Neuronal stem cell (in vitro differentiated cells): ENCODE measurements at regions not wholly inside any gene's neighbourhood (a gene's known extent, or its start where the extent isn't known, plus 50 kb on each side); places are given as distances from the start of the nearest gene placed in this dataset. TPM values are rescaled to one million over a fixed set of nuclear protein-coding genes. Genes with fewer than 3 reads are reported as not detected.

ENCODE experiments used
- DNase-seq: peaks from one replicate; pipeline ENCODE4 v3.0.0-alpha.2; 2013; ENCODE audit warnings: low spot score
- H2AFZ ChIP-seq: one replicate; pipeline ENCODE4 v1.6.1; 2013; ENCODE audit warnings: mild to moderate bottlenecking, low read length, inconsistent platforms
- H2AK5ac ChIP-seq: 2 replicates; pipeline ENCODE4 v1.6.1; 2013; ENCODE audit warnings: low read depth, mild to moderate bottlenecking, inconsistent platforms, low read length, moderate library complexity, mixed read lengths
- H2BK120ac ChIP-seq: 2 replicates; pipeline ENCODE4 v1.6.1; 2013; ENCODE audit warnings: low read depth, mild to moderate bottlenecking, inconsistent platforms, low read length, moderate library complexity, mixed read lengths
- H2BK12ac ChIP-seq: one replicate; pipeline ENCODE4 v1.6.1; 2013; ENCODE audit warnings: low read length, inconsistent platforms
- H2BK15ac ChIP-seq: 2 replicates; pipeline ENCODE4 v1.6.1; 2013; ENCODE audit warnings: mild to moderate bottlenecking, low read length, inconsistent platforms, mixed read lengths
- H2BK5ac ChIP-seq: one replicate; pipeline ENCODE4 v1.6.1; 2013; ENCODE audit warnings: inconsistent platforms, mild to moderate bottlenecking, low read length, moderate library complexity
- H3K14ac ChIP-seq: one replicate; pipeline ENCODE4 v1.6.1; 2013; ENCODE audit warnings: low read length, inconsistent platforms
- H3K18ac ChIP-seq: 2 replicates; pipeline ENCODE4 v1.6.1; 2013; ENCODE audit warnings: low read length, inconsistent platforms
- H3K23ac ChIP-seq: 2 replicates; pipeline ENCODE4 v1.6.1; 2013; ENCODE audit warnings: low read depth, mild to moderate bottlenecking, mixed read lengths, low read length, inconsistent platforms; ENCODE audit not compliant: poor library complexity
- H3K27ac ChIP-seq: replicated peaks from 3 replicates; pipeline ENCODE4 v1.5.1; 2013; ENCODE audit warnings: low read length, inconsistent platforms
- H3K27me3 ChIP-seq, 3 experiments: 2 replicates each; pipeline ENCODE4 v1.6.1; 2013; ENCODE audit warnings: low read length in 3 of 3, mild to moderate bottlenecking in 2 of 3, inconsistent platforms in 1 of 3, low read depth in 1 of 3, mixed read lengths in 1 of 3, moderate library complexity in 1 of 3; ENCODE audit not compliant: control insufficient read depth in 3 of 3, insufficient read depth in 3 of 3
- H3K36me3 ChIP-seq, 2 donors: replicated peaks in 1 of 2; 2 replicates each; pipeline ENCODE4 v1.6.1; 2013; ENCODE audit warnings: low read length in 2 of 2; ENCODE audit not compliant: control insufficient read depth in 2 of 2, insufficient read depth in 2 of 2
- H3K4ac ChIP-seq: 2 replicates; pipeline ENCODE4 v1.6.1; 2013; ENCODE audit warnings: inconsistent platforms, mild to moderate bottlenecking, low read length, moderate library complexity
- H3K4me1 ChIP-seq, 2 donors: 1 replicate in 1 of 2; 2 replicates in 1 of 2; pipeline ENCODE4 v1.6.1; 2013; ENCODE audit warnings: low read length in 2 of 2, low read depth in 1 of 2; ENCODE audit not compliant: control insufficient read depth in 2 of 2, insufficient read depth in 1 of 2
- H3K4me2 ChIP-seq: one replicate; pipeline ENCODE4 v1.6.1; 2013; ENCODE audit warnings: mild to moderate bottlenecking, low read length, inconsistent platforms; ENCODE audit not compliant: insufficient read depth, poor library complexity, severe bottlenecking
- H3K4me3 ChIP-seq, 2 donors: 2 replicates each; pipeline ENCODE4 v1.5.1; 2013; ENCODE audit warnings: low read length in 2 of 2, mild to moderate bottlenecking in 2 of 2, inconsistent platforms in 1 of 2, moderate library complexity in 1 of 2
- H3K79me1 ChIP-seq: one replicate; pipeline ENCODE4 v1.6.1; 2013; ENCODE audit warnings: low read depth, mild to moderate bottlenecking, inconsistent platforms, low read length, moderate library complexity
- H3K9ac ChIP-seq: one replicate; pipeline ENCODE4 v1.6.1; 2013; ENCODE audit warnings: mild to moderate bottlenecking, low read depth, low read length, inconsistent platforms; ENCODE audit not compliant: poor library complexity
- H3K9me3 ChIP-seq, 2 donors: replicated peaks in 1 of 2; 2 replicates each; pipeline versions ENCODE3 to v1.6.1; 2013; ENCODE audit warnings: low read length in 2 of 2, mild to moderate bottlenecking in 2 of 2, inconsistent platforms in 1 of 2, low read depth in 1 of 2, mixed read lengths in 1 of 2, moderate library complexity in 1 of 2; ENCODE audit not compliant: control insufficient read depth in 2 of 2, insufficient read depth in 1 of 2
- H4K8ac ChIP-seq: one replicate; pipeline ENCODE4 v1.6.1; 2013; ENCODE audit warnings: low read depth, mild to moderate bottlenecking, inconsistent platforms, low read length, moderate library complexity
- H4K91ac ChIP-seq: one replicate; pipeline ENCODE4 v1.6.1; 2013; ENCODE audit warnings: low read length, low read depth, mild to moderate bottlenecking, inconsistent platforms; ENCODE audit not compliant: poor library complexity
- WGBS, 2 donors: extraction: QIAGEN DNeasy Blood & Tissue Kit; methylation state at CpG; one replicate each; pipeline ENCODE4 v1.1.7; 2013; ENCODE audit warnings: missing lambda C conversion rate in 2 of 2, mixed read lengths in 1 of 2; ENCODE audit not compliant: insufficient read length in 2 of 2, insufficient replicate concordance in 1 of 2; ENCODE audit errors: extremely low coverage in 2 of 2; 5-methylcytosine and 5-hydroxymethylcytosine counted together
- small RNA-seq: library from polyadenylated mRNA; stranded (forward); fragments of <200 nt; extraction: miRNeasy Mini kit (QIAGEN cat#:217004); gene quantifications from one replicate; pipeline ENCODE3, GENCODE V24; 2013; ENCODE audit not compliant: insufficient read depth

DNA sequence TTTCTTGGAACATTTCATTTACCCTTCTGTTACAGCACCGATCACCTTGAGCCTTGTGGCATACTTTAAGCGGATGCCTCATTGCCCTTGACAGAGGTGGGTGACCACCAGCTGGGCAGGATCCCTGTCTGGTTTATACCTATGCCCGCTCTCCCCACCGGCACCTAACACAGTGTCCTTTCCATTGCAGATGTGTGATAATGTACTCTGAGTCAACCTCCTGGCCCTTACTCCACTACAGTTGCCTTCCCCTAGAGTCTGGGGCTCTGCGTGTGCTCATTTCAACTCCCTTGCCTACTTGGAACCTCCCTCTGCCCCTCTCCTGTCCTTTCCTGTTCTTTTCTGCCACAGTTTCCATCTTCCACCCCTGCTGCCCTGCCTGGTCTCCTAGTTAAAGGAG, 60.2 kb upstream of the MED13 start:
- no peak overlapping the region for H3K4me2 ChIP-seq
- no CpG with 5 or more reads among the region's 5 CpGs for WGBS, 2 donors
- peaks cover 0 to 1% of the 10 kb centered on the region in 2 donors for H3K4me1 ChIP-seq

DNA sequence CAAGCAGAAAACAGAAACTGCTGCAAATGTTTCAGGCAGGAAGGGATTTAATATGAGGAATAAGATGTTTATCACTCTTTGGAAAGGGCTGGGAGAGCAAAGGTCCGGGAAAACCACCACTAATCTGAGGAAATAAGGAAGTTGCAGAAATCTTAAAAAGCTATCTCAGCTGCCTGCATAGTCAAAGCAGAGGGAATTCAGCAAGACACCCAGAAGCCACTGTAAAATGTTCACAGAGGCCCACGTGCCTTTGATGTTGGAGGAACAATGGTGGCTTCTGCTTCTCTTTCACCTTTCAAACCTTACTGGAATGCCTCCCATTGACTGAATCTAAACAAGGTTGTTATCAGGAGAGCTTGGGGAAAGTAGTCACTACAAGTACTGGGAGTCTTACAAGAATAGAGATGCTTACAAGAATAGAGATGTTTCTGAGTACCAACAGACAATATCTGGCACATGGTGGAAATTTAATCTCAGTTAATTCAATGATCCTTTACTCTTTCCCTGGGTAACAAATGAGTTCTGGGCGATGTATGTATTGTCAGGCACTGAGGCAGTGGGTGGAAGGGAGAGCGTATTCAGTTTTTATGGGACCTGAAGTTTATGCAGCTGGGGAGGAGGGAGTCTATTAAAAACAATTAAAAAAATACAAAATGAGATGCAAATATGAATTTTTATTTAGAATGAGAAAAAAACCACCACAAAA, 56.1 kb upstream of the MED13 start:
- no peak for DNase-seq
- Histone ChIP-seq H3K4me3 (no peak overlapping the region), H3K4me2 (no peak overlapping the region), H4K8ac (no peak overlapping the region), H3K9me3 (no peaks in the 10 kb centered on the region), H2BK120ac (no peak overlapping the region), H2AK5ac (no peak overlapping the region), H3K79me1 (no peaks in the 10 kb centered on the region), H3K23ac (no peak overlapping the region), H3K14ac (no peak overlapping the region), H3K18ac (no peak overlapping the region), H2BK12ac (no peak overlapping the region), H2AFZ (no peak overlapping the region), H2BK5ac (no peak overlapping the region), H2BK15ac (no peak overlapping the region), H3K27me3 (no peaks in the 10 kb centered on the region), H3K9ac (no peak overlapping the region), H3K4ac (no peak overlapping the region), H3K36me3 (no peaks in the 10 kb centered on the region), H4K91ac (no peak overlapping the region), H3K4me1 (peaks cover 0 to 1% of the 10 kb centered on the region in 2 donors), H3K27ac (no peak overlapping the region)
- no CpG with 5 or more reads among the region's 4 CpGs for WGBS, 2 donors

More for the DNA sequence above, 60.2 kb upstream of the MED13 start:
- peak overlapping the region; percentile 12 for H3K14ac ChIP-seq
- peak overlapping the region in 1 of 2 donors; percentile 54 for H3K4me3 ChIP-seq
- no peaks in the 10 kb centered on the region for H3K79me1 ChIP-seq
- no peak overlapping the region for H2BK15ac ChIP-seq
- H3K4ac ChIP-seq: no peak overlapping the region
- H2BK5ac ChIP-seq: no peak overlapping the region
- no peaks in the 10 kb centered on the region for H3K36me3 ChIP-seq
- H4K8ac ChIP-seq: peak overlapping the region; percentile 17
- H2BK120ac ChIP-seq: no peak overlapping the region
- H2AK5ac ChIP-seq: no peak overlapping the region
- H2AFZ ChIP-seq: no peak overlapping the region
- no peak overlapping the region for H4K91ac ChIP-seq
- no peak overlapping the region for H2BK12ac ChIP-seq
- no peaks in the 10 kb centered on the region for H3K27me3 ChIP-seq
- no peak overlapping the region for H3K9ac ChIP-seq
- no peak overlapping the region for H3K23ac ChIP-seq
- no peak overlapping the region for H3K27ac ChIP-seq
- DNase-seq: no peak
- H3K18ac ChIP-seq: no peak overlapping the region
- no peaks in the 10 kb centered on the region for H3K9me3 ChIP-seq

DNA sequence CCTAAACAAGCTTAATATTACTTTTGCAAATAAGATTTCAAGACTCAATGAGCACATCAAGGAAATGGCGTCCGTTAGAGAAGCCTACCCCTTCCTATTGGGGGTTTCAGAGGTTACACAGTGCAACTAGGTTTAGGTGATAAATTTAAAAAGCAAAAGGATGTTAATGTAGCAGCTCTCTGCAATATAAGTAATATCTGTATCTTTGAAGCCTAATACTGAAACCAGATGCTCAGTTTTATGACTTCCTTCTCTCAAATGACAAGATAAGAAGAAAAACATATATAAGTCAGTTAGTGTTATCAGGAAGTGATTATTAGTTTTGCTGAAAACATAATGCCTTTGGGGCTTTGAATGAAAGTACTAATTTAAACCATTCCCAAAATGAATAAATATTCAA, 54.3 kb upstream of the MED13 start:
- Histone ChIP-seq H3K79me1 (no peaks in the 10 kb centered on the region), H2AFZ (no peak overlapping the region), H2BK15ac (no peak overlapping the region), H3K4me1 (peaks cover 0 to 1% of the 10 kb centered on the region in 2 donors), H2BK12ac (no peak overlapping the region), H2AK5ac (no peak overlapping the region), H3K4me2 (no peak overlapping the region), H3K4ac (no peak overlapping the region), H3K4me3 (no peak overlapping the region), H3K27ac (no peak overlapping the region), H3K14ac (no peak overlapping the region), H3K36me3 (no peaks in the 10 kb centered on the region), H2BK120ac (no peak overlapping the region), H3K18ac (no peak overlapping the region), H3K9ac (no peak overlapping the region), H3K23ac (no peak overlapping the region), H3K27me3 (no peaks in the 10 kb centered on the region), H4K91ac (no peak overlapping the region), H2BK5ac (no peak overlapping the region), H4K8ac (no peak overlapping the region), H3K9me3 (no peaks in the 10 kb centered on the region)
- WGBS, 2 donors: no CpG with 5 or more reads among the region's 2 CpGs
- DNase-seq: no peak

Small RNAs in the stretch of these regions (small RNA-seq; reads per million reads assigned to genes)
- gene RF00019: not detected
